ENCODE measurements at regions not wholly inside any gene's neighbourhood (a gene's known extent, or its start where the extent isn't known, plus 50 kb on each side); places are given as distances from the start of the nearest gene placed in this dataset.

- TF ChIP-seq CTCF (conservative IDR thresholded peaks at IDR 0.05) (no peak), EZH2 (IDR thresholded peaks at IDR 0.05; ENCODE audit: low read depth) (no peak)
These were observed 230.7 kb downstream of the SNX13 start for GRCh38 chr7:17709599-17709998.

Measured in PC-9 (cell line).